COLO829 (cell line): ENCODE measurements at regions not wholly inside any gene's neighbourhood (a gene's known extent, or its start where the extent isn't known, plus 50 kb on each side); places are given as distances from the start of the nearest gene placed in this dataset.
"Not testable (repeated sequence)": the region's sequence is repeated elsewhere in the genome, so short reads cannot be mapped to it uniquely, and the experiment has no call there.

Experiments
- DNase-seq: peaks from one replicate; pipeline ENCODE4 v3.0.0; 2012; ENCODE audit warnings: low spot score

DNA sequence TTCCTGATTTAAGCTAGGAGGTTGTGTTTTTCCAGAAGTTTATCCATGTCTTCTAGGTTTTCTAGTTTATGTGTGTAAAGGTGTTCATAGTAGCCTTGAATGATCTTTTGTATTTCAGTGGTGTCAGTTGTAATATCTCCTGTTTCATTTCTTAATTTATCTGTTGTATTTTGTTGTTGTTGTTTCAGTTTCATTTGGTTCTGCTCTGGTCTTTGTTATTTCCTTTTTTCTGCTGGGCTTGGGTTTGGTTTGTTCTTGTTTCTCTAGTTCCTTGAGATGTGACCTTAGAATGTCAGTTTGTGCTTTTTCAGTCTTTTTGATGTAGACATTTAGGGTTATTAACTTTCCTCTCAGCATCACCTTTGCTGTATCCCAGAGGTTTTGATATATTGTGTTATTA, 62.8 kb downstream of the SCP2D1 start:
- not testable (repeated sequence) for DNase-seq

DNA sequence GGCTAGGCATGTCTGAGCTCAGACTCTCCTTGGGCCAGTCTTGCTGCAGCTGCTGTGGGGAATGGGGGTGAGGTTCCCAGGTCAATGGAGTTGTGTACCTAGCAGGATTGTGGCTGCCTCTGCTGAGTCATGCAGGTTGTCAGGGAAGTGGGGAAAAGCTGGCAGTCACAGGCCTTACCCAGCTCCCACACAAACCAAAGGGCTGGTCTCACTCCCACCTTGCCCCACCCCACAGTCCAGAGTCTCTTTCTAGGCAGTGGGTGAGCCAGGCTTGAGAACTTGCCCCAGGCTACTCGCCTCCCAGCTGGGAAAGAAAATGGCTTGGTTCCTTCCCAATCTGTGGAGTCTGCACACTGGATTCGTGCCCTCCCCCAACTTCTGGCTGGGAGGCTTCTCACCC, 65.7 kb downstream of the SCP2D1 start:
- no peak for DNase-seq

DNA sequence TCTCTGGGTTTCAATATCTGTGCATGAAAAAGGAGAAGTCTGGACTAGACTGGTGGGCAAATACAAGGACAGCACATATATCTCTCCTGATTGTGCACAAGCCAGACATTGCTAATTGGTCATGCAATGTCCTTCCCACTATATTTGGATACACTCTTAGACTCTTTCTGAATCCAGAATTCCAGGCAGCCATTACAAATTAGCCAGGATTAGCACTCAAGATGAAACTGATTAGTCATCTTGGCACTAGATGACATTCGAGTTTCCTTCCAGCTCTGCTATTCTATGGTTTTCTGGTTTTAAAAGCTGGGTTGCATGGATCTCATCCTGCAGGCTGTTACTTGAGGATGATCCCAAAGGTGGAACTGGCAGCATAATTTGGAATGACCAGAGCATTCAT, 73.2 kb downstream of the SCP2D1 start:
- no peak for DNase-seq

DNA sequence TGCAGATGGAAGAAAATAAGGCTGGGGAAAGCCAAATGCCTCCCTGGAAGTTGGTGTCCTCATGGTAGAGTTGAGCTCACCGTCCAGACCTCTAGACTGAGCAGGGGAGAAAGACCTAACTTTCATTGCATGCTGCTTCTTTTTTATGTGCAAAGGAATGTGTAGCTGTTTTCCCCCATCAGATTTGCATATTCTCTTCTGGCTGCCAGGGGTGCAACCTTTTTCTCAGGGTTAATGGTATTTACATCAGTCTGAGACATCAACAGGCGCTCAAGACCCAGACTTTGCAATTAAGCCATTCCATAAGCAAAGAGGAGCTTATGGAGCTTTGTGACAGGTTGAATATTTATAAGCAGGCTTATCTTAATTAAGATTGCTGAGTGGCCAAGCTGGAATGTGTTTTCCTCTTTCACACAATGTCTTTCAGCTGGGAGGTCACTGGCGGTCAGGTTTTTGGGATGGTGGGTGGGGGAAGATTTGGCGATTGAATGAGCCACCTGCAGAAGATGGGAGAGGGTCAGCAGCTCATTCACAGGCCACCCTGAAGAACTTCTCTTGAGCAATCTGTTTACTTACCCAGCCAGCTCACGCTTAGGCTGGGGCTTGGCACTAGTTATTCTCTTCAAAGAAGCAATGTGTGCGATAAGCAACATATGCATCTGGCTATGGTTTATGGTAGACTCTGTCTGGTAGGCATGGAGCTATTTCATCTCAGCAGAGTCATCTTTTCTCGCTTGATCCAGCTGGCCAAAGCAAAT, 88.6 kb downstream of the SCP2D1 start:
- DNase-seq, result no peak

DNA sequence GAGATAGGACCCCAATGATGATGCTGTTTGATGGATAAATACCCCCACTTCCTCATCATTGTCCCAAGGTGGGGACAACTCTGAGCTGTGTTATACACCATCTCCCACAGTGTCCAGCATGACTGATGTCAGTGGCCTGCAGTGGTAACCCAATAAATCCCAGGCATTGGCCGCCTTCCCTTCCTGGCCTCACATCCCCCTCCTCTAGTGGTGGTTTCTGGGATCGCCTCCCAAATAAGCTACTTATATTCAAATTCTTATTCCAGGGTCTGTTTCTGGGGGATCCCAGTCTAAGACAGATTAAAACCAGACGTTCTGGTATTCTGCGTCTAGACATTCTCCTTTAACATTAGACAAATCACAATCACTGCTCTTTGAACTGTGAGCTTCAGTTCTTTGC, 90.6 kb downstream of the SCP2D1 start:
- DNase-seq, result no peak

DNA sequence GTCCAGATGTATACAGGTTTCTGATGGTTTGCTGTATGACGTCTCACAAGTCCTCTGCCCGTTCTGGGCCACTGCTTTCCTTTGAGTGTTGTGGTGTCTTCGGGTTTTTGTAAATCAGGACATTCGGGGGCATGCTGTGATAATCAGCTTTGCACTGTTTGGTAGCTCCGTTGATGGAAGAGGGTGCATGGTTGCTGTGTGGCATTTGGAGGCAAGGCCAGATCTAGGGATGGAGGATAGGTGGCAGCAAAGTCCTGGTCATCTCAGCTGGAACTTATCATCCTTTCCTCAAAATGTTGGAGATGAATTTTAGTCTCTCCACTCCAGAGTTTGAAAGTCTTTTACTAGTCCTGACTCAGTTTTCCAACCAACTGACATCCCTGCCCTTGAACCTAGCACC, 91.0 kb downstream of the SCP2D1 start:
- peak; percentile 47 for DNase-seq

DNA sequence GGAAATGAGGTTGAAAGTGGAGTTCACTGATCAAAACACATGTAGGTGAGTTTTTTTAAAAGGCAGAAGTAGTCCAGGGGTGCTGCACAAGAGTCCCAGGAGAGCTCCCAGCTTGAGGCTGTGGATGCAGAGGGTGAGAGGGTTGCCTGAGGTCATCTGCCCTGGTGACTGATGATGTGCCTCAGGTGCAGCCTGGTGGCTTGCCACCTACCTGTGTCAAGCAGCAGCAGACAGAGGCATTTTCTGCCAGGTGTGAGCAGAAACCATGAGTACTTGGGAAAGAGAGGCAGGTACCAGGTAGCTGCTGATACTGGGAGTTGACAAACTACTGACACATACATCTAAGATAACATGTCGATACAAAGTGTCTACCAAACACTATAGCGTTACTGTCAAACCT, 92.5 kb downstream of the SCP2D1 start:
- no peak for DNase-seq

DNA sequence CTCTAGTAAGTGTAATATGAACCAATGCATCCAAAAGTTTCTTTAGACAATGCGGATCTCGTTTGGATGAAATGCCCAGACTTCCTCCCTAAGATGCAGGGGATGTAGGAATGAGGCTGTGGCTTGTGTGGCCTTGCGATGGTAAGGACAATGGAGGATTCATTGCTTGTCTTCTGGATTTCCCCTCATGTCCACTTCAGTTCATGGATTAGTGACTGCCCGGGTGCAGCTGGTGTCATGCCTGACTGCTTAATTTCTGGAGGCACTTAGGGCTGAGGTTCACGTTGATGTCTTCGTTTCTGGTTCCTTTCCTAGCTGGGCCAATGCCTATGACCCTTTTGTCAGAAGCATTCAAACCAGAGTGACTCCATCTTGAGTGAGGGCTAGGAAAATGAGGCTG, 93.8 kb downstream of the SCP2D1 start:
- DNase-seq, result no peak

DNA sequence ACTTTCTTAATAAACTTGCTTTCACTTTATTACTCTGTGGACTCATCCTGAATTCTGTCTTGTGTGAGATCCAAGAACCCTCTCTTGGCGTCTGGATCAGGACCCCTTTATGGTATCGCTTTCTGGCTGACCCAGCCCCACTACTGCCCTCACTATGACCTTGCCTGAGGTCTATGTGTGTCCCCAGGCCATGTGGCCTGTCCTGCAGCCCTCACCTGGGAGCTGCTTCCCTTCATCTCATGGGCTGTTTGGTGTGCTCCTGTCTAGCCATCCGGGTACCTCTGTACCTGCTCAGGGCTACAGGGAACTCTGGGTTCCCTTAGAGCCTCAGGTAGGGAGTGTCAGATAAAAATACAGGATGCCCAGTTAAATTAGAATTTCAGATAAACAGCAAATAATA, 94.5 kb downstream of the SCP2D1 start:
- no peak for DNase-seq

DNA sequence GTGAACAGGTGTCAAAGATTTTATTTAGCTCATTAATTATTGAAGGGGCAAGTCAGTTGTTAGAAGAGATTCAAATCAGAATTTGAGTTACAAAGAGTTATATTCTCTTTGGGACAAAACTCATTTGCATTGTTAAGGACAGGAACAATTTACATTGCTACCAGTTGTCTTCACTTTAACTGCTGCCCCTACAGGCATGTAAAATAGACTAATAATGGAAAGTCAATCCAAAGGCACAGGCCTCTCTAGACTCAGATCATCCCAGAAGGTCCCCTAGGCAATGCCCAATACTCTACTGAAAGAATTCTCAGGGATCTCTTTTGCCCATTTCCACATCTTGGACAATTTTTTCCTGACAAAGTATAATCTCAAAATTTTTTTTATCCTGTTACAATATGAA, 95.7 kb downstream of the SCP2D1 start:
- no peak for DNase-seq

DNA sequence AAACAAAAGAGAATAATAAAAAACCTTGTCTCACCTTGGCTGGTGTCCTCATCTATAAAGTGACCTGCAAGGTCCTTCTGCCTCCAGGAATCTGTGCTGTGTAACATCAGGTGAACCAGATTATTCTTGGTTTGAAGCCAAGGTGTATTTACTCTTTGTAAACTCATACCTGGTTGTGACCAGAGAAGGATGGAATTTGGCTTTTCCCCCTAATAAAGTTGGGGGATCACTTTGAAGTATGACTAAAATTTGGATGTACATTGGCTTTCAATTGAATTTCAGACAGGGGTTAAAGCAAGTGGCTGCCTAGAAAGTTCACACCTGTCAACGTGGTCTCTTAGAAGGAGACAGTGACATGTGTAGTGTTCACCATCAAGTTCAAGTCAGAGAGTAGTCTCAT, 100.1 kb downstream of the SCP2D1 start:
- no peak for DNase-seq

DNA sequence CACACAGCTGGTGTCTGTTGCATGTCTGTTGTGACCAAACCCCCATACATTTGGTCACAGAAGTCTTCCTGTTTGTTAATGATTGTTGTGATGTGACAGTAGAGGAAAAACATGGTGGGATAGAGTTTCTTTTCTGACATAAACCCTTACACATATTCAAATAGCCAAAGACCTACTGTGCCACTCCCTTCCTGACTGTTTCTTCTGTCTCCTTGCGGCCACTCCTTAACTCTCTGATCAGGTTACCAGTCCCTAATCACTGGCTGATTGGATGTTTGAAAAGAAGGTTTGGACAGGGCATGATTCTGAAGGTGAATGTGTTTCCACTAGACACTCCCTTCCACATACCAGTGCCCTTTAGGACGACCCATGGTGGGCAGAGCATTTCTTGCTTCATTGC, 101.2 kb downstream of the SCP2D1 start:
- DNase-seq, result no peak

DNA sequence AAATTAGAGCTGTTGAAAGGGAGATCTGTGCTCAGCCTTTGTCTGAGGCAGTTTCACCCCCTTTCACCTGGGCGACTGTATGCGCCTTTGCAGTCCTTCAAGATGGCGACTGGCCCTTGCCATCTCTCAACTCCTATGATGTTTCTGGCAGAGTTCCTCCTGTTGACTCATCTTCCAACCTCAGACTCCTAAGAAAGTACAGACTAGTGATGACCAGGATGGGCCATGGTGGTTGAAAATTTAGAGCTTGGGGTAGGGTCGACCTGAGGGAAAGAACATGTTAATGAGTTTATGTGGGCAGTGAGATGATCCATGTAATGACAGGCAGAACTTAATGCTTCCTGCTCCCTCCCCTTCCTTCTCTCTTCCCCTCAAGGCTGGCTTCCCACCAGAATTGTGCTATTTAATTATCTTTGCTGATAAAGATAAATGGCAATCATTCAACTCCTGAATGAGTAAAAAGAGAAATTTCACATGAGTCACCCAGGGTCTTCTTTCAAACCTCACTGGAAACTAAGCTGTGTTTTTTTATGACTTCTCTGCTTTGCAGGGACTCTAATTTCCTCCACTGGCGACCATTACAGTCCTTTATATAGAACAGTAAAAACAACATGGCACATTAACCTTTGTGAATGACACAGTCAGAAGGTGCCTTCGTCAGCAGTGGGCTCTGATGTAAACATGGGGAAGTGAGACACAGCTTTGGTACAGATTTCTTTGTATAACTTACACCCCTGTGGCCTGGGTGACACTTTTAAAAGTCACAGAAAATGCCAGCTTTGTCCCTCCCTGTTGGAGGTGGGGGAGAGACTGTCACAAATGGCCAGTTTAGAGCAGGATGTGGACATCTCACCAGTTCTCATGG, 103.5 kb downstream of the SCP2D1 start:
- DNase-seq, result peak; percentile 93

DNA sequence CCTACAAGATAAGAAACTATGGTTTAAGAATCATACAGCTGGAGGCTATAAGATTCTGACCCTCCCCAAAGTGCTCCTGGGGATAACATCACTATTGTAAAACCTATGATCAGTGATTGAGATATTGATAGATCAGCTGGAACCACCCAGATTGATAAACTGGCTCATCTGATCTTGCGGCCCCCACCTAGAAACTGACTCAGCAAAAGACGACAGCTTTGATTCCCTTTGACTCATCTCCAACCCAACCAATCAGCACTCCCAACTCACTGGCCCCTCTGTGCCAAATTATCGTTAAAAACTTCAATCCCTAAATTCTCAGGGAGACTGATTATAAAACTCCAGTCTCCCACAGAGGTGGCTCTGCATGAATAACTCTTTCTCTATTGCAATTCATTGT, 106.4 kb downstream of the SCP2D1 start:
- DNase-seq, result no peak

DNA sequence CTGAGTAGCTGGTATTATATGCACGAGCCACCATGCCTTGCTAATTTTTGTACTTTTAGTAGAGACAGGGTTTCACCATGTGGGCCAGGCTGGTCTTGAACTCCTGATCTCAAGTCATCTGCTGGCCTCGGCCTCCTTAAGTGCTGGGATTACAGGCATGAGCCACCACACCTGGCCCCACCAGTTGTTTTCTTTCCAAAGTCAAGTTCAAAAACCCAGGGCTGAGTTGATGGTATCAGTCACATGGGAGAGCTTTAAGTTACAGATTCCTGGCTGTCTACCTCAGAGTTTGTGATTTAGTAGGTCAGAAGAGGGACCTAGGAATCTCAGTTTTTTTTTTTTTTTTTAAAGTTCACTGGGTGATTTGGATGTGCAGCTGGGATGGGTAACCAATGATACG, 107.7 kb downstream of the SCP2D1 start:
- DNase-seq, result no peak

DNA sequence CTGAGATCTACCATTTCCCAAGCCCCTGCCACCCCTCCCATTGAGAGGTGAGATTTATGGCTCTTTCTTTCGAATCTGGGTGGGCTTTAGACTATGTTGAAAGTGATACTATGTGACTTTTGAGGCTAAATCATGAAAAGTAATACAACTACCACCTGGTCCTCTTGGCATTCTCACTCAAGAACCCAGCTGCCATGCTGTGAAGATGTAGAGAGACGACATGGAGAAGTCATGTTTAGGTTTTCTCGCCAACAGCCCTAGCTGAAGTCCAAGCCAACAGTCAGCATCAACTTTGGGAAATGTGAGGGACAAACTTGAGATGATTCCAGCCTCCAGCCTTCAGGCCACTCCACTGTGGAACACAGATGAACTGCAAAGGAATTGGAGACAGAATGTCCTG, 108.7 kb downstream of the SCP2D1 start:
- no peak for DNase-seq

DNA sequence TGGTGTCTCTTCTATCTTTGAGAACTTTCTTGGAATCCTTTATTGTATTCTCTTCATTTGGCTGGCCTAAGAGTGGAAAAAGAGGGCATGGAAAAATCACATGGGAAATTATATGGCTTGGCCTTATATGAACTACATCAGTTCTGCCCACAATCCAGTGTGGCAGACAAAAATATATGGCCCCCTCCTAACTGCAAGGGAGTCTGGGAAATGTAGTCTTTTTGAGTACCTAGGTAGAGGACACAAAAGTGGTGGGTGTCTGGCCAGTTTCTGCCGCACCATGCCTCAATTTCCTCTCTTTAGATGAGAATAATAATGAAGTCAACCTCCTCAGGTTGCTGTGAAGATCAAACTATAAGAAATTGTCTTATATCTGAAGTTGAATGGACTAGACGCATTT, 109.3 kb downstream of the SCP2D1 start:
- no peak for DNase-seq

DNA sequence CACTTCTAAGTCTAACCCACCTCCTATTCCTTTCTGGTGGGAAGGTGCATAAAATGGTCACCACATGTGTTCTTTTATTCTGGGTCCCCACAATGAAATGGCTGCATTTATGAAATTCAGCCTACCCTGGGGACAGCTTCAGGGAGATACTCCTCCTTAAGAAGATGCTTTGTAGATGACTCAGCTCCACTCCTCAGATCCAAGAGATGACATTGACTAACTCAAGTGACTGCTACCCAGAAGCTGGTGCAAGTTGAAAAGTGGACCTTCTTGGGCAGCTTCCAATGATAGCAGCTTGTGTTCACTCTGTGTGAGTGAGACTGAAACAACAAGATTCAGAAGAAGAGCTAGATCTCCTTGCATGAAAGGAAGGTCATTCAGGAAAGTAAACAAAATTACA, 113.4 kb downstream of the SCP2D1 start:
- no peak for DNase-seq

DNA sequence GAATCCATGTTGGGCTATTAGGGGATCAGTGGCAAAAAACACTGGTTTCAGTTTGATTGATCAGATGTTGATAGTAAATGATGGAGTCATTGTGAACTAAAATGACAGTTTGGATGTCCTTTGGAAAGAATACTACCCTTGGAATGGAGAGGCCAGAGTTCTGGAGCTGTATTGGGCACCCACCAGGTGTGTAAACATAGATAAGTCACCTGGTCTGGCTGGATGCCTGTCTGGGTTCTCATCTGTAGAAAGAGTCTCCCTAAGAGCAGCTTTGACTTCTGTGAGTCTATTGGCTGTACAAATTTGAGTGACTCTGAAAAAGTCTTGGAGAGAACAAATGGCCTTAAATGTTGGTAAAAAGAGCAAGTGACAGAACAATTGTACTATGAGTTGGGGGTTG, 115.0 kb downstream of the SCP2D1 start:
- DNase-seq, result no peak

DNA sequence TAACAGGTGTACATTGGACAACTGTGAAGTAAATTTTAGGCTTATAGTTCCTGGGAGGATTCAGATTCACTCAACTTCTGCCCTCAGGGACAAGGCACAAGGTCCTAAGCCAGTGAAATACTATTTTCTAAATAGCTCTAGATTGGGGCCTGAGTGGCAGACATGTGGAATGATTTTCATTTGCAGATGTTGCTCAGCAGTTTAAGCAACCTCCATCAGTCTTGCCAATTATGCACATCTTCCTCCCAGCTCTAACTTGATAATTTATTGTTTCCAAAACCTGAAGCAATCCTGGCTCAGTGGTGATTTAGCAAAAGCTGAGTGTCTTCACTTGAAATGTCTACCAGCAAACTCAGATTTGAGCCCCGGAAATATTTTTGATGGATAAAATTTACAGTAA, 116.2 kb downstream of the SCP2D1 start:
- DNase-seq, result no peak

DNA sequence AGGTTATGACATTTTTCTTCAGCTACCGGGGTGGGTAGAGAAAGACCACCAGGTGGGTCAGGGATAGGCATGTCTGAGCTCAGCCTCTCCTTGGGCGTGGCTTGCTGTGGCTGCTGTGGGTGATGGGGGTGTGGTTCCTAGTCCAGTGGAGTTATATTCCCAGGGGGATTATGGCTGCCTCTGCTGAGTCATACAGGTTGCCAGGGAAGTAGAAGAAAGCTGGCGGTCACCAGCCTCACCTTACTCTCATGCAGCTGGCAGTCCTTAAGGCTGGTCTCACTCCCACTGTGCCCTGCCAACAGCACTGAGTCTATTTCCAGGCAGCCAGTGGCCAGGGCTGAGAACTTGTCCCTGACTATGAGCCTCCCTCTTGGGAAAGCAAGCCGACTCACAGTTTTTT, 130.0 kb downstream of the SCP2D1 start:
- DNase-seq, result no peak

DNA sequence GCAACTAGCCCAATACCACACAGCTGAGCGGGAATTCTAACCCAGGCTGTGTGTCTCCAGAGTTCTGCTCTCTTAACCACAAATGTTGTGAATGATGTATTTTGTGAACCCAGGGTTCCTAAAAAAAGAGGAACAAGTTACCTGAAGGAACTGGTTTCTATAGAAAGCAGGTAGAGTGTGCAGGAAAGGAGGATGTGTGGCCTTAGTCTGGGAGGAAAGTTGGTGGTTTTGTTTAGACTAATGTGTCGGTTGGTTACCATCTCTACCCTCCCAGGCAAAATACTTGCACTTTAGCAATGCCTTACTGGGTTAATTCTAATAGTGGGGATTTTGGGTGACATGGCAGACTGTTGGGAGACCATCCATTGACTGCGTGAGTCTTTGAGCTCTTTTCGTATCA, 143.3 kb downstream of the SCP2D1 start:
- no peak for DNase-seq

DNA sequence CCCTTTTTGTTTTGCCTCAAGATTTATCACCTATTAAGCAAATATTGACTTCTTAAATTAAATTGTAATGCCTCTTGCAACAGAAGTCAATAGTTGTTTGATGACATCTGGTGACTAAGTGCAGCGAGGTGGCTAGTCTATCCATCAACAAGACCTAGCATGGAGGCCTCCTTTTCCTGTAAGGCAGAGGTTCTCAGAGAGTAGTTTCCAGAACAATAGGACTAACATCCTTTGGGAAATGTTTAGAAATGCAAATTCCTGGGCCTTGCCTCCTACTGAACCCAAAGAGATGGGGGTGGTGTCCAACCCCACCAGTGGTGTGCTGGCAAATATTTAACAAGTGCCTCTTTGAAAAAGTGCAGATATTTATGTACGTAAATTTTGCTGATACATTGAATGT, 143.7 kb downstream of the SCP2D1 start:
- DNase-seq, result no peak

DNA sequence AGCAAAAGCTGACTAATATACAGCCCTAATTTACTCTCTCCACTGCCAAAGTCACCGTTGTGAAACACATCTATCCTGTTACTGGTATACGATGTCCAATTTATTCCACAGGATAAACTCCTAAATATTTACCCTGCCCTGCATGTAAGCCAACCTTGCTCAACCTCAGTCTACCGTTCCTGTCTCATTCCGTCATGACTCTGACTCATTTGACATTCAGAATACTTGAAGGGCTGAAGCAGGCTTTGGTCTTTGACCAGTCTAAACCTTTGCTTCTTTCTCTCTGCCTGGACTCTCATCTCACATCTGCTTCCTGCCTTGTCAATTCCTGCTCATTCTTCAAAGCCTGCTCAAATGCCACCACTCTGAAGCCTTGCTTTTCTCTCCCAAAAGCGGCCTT, 157.5 kb downstream of the SCP2D1 start:
- DNase-seq, result no peak
